Mucosa of descending colon (tissue), 3 donors: ENCODE measurements at regions not wholly inside any gene's neighbourhood (a gene's known extent, or its start where the extent isn't known, plus 50 kb on each side); places are given as distances from the start of the nearest gene placed in this dataset.

Experiments used
- ATAC-seq: fragments of 200-7000 bp; cut with Tn5 transposase; one replicate; pipeline ENCODE4 v1.9.1; 2020; ENCODE audit warnings: mild to moderate bottlenecking, moderate library complexity
- DNase-seq, 3 donors: peaks; one replicate each; pipeline ENCODE4 v3.0.0-alpha.2; 2020
- H3K36me3 ChIP-seq: fragments of 200-600 bp; one replicate; pipeline ENCODE4 v1.8.0; 2021; ENCODE audit warnings: low read depth, mild to moderate bottlenecking
- H3K4me1 ChIP-seq: fragments of 200-600 bp; one replicate; pipeline ENCODE4 v1.8.0; 2021; ENCODE audit warnings: low read depth, mild to moderate bottlenecking
- H3K4me3 ChIP-seq: fragments of 200-600 bp; one replicate; pipeline ENCODE4 v1.8.0; 2021; ENCODE audit warnings: mild to moderate bottlenecking
- H3K9me3 ChIP-seq: fragments of 200-600 bp; one replicate; pipeline ENCODE4 v1.8.0; 2021; ENCODE audit warnings: mild to moderate bottlenecking
- intact Hi-C, 2 donors: fragments of 100-400 bp; cut with DNase I in 1 of 2; cut with micrococcal nuclease in 1 of 2; formaldehyde crosslinking; loops; one replicate each; pipeline versions ENCODE4 v1.11.0 to v1.11.1; 2022; cut with DNase I, micrococcal nuclease
- TF ChIP-seq, protein P1 (sequence below): fragments of 200-600 bp; IDR thresholded peaks from one replicate; pipeline ENCODE4 v1.8.0; 2022; ENCODE audit warnings: antibody characterized with exemption, mild to moderate bottlenecking
- donor health status: DM: no; HTN: no; CAD: no; lungs with moderate emphysema.
- donor health status: DM: no; HTN: no; CAD: no.
- donor health status: DM: no; HTN: yes; CAD: no.

DNA sequence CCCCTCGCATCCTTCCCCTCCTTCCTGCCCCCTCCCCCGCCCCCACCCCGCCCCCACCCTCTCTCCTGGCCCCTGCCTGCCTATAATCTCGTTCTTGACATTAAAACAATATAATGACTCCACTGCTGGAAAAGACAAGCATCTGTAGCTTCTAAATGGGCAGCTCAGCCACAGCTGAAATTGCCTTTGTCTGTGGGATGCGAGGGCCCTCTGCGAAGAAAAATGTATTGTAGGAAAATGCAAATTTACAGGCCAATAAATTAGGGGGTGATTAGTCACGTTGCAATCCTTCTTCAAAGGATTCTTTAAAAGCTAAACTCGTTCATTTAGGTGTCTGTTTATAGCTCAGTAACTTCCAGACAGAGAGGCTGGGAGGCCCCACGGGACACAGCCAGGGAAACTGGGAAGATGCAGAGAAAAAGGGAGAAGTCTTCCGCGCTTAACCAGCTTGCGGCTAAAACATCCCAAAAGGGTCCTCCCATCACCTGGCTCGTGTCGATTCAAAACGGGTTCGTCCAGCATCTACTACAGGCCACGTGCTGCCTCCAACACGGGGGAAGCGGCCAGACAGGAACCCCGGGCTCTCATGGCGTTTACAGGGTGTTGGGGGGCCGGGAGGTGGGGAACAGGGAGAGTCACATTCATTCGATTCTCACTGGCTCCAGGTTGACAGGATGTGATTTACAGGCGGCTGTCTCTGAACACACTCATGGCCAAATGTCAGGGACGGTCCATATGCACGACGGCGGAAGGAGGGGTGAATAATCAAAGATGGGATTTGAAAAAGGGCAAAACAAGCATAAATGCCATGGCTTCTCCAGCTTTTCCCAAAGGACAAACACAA lies 100.5 kb upstream of the ZBTB40 start:
- Histone ChIP-seq H3K36me3 (no peaks in the 10 kb centered on the region), H3K9me3 (no peaks in the 10 kb centered on the region), H3K4me3 (no peak overlapping the region), H3K4me1 (peaks cover 3% of the 10 kb centered on the region)
- ATAC-seq = no peak
- TF ChIP-seq, protein P1, sequence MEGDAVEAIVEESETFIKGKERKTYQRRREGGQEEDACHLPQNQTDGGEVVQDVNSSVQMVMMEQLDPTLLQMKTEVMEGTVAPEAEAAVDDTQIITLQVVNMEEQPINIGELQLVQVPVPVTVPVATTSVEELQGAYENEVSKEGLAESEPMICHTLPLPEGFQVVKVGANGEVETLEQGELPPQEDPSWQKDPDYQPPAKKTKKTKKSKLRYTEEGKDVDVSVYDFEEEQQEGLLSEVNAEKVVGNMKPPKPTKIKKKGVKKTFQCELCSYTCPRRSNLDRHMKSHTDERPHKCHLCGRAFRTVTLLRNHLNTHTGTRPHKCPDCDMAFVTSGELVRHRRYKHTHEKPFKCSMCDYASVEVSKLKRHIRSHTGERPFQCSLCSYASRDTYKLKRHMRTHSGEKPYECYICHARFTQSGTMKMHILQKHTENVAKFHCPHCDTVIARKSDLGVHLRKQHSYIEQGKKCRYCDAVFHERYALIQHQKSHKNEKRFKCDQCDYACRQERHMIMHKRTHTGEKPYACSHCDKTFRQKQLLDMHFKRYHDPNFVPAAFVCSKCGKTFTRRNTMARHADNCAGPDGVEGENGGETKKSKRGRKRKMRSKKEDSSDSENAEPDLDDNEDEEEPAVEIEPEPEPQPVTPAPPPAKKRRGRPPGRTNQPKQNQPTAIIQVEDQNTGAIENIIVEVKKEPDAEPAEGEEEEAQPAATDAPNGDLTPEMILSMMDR = no peak
- no peak for DNase-seq
- intact Hi-C loops = no loop called here

DNA sequence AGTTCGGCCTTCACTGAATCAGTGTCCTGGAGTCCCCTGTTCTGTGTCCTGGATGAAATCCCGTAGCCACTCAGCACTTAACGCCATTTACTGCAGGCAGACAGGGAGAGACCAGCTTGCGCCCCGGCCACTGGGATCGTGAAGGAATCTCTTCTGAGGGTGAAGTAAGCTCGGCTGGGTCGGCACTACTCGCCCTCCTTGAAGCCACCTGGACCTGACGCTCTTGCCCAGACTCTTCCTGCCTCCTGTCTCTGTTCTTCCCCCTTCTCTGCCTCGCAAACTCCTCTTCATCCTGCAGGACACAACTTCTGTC lies 99.9 kb upstream of the ZBTB40 start:
- DNase-seq = no peak
- Histone ChIP-seq H3K4me1 (peaks cover 3% of the 10 kb centered on the region), H3K9me3 (no peaks in the 10 kb centered on the region), H3K4me3 (no peak overlapping the region), H3K36me3 (no peaks in the 10 kb centered on the region)
- TF ChIP-seq, protein P1 = no peak
- intact Hi-C loops = no loop called here
- no peak for ATAC-seq

DNA sequence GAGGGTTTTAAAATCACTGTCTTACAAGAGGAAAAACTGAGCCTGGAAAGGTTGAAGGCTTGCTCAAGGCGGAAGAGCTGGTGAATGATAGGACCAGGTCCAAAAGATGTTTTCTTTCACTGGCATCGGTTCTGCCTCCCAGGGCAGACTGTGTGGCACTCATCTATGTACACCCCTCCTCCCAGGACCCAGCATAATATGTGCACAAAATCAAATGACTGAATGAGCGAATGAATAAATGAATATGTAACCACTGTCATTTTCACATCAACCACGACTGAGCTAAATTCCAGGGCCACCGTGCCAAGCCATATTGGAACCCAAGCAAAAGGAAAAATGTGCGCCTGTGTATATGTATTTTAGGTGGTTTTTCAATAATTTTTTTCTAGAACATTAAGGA lies 99.3 kb upstream of the ZBTB40 start:
- intact Hi-C loops = no loop called here
- no peak for ATAC-seq

DNA sequence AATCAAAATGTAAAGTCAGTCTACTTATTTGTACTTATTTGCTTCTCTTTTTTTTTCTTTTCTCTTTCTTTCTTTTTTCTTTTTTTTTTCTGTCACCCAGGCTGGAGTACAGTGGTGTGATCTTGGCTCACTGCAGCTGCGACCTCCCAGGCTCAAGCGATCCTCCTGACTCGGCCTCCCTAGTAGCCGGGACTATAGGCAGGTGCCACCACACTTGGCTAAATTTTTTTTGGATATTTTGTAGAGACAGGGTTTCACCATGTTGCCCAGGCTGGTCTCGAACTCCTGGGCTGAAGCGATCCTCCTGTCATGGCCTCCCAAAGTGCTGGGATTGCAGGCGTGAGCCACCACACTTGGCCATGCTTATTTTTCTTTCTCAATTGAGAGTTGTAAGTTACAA lies 98.8 kb upstream of the ZBTB40 start:
- TF ChIP-seq, protein P1 = no peak
- Histone ChIP-seq H3K9me3 (no peaks in the 10 kb centered on the region), H3K36me3 (no peaks in the 10 kb centered on the region), H3K4me1 (peaks cover 3% of the 10 kb centered on the region), H3K4me3 (no peak overlapping the region)
- intact Hi-C loops = no loop called here
- ATAC-seq (no peak), DNase-seq (no peak)

More for the DNA sequence above, 99.3 kb upstream of the ZBTB40 start:
- TF ChIP-seq, protein P1 = no peak
- Histone ChIP-seq H3K4me1 (peaks cover 3% of the 10 kb centered on the region), H3K4me3 (no peak overlapping the region), H3K36me3 (no peaks in the 10 kb centered on the region), H3K9me3 (no peaks in the 10 kb centered on the region)
- no peak for DNase-seq

DNA sequence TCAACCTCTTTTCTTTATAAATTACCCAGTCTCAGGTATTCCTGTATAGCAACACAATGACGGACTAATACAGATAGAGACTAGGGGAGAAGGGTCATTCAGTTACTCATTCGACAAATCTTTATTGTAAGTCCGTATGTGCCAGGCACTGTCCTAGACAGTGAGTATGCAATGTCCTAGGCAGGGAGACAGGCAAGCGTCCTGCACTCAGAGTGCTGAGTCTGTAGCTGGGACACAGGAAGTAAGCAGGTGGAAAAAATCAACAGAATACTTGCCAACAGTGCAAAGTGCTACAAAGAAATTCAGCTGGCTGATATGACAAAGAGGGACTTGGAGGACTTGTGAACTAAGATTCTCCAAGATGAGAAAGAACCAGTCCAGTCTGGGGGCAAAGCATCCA lies 92.2 kb upstream of the ZBTB40 start:
- DNase-seq (no peak), ATAC-seq (no peak)
- Histone ChIP-seq H3K9me3 (no peaks in the 10 kb centered on the region), H3K36me3 (no peaks in the 10 kb centered on the region), H3K4me1 (no peaks in the 10 kb centered on the region), H3K4me3 (no peak overlapping the region)
- intact Hi-C loops = no loop called here
- TF ChIP-seq, protein P1 = no peak
